WTC11 (cell line): ENCODE measurements at regions not wholly inside any gene's neighbourhood (a gene's known extent, or its start where the extent isn't known, plus 50 kb on each side); places are given as distances from the start of the nearest gene placed in this dataset.

Experiments used
- ATAC-seq: fragments of 200-7000 bp; cut with Tn5 transposase; 2 replicates; pipeline ENCODE4 v1.10.0; 2021; ENCODE audit warnings: mild to moderate bottlenecking, moderate library complexity
- CTCF ChIA-PET: fragments of 300-600 bp; sonication (Branson Sonifier 250); formaldehyde crosslinking; loops from one replicate; lab custom pipeline; 2021; ENCODE audit warnings: antibody characterized with exemption; lab: Charles Lee
- POLR2A ChIA-PET: fragments of 350-600 bp; sonication (Branson Sonifier 250); formaldehyde crosslinking; loops from one replicate; lab custom pipeline; 2021; ENCODE audit warnings: antibody characterized with exemption; lab: Charles Lee
- DNase-seq: peaks from one replicate; pipeline ENCODE4 v3.0.0; 2021; ENCODE audit warnings: low spot score
- H3K27ac Mint-ChIP-seq: 2 replicates; pipeline ENCODE4 v1.8.0; 2021; ENCODE audit warnings: mixed read lengths
- H3K27me3 Mint-ChIP-seq: 2 replicates; pipeline ENCODE4 v1.8.0; 2021; ENCODE audit warnings: low read depth, mild to moderate bottlenecking, moderate library complexity, mixed read lengths
- H3K36me3 Mint-ChIP-seq: 2 replicates; pipeline ENCODE4 v1.8.0; 2021; ENCODE audit warnings: mixed read lengths
- H3K4me1 Mint-ChIP-seq: 2 replicates; pipeline ENCODE4 v1.8.0; 2022; ENCODE audit warnings: mixed read lengths
- H3K4me3 Mint-ChIP-seq: 2 replicates; pipeline ENCODE4 v1.8.0; 2021; ENCODE audit warnings: mild to moderate bottlenecking, moderate library complexity, mixed read lengths
- H3K9me3 Mint-ChIP-seq: 2 replicates; pipeline ENCODE4 v1.8.0; 2021; ENCODE audit warnings: mixed read lengths
- ATF1 ChIP-seq: sonication (generic); formaldehyde crosslinking; IDR thresholded peaks from 2 replicates; pipeline ENCODE4 v1.8.1; 2023; ENCODE audit warnings: mild to moderate bottlenecking, moderate library complexity, missing genetic modification reagents
- CREM ChIP-seq: sonication (generic); formaldehyde crosslinking; IDR thresholded peaks from 2 replicates; pipeline ENCODE4 v1.8.1; 2022; ENCODE audit warnings: mild to moderate bottlenecking, missing genetic modification reagents, moderate library complexity
- E2F1 ChIP-seq: sonication (generic); formaldehyde crosslinking; IDR thresholded peaks from 2 replicates; pipeline ENCODE4 v1.8.0; 2022; ENCODE audit warnings: mild to moderate bottlenecking, missing genetic modification reagents
- FOXP1 ChIP-seq: sonication (generic); formaldehyde crosslinking; IDR thresholded peaks from 2 replicates; pipeline ENCODE4 v1.8.0; 2022; ENCODE audit warnings: missing genetic modification reagents, mild to moderate bottlenecking, moderate library complexity, borderline replicate concordance
- FOXP4 ChIP-seq: sonication (generic); formaldehyde crosslinking; IDR thresholded peaks from 2 replicates; pipeline ENCODE4 v1.8.0; 2022; ENCODE audit warnings: mild to moderate bottlenecking, missing genetic modification reagents
- GABPB1 ChIP-seq: sonication (generic); formaldehyde crosslinking; IDR thresholded peaks from 2 replicates; pipeline ENCODE4 v1.8.1; 2023; ENCODE audit warnings: mild to moderate bottlenecking, missing genetic modification reagents
- HMGA2 ChIP-seq: fragments of 250-450 bp; sonication (Bioruptor Pico); IDR thresholded peaks from 2 replicates; pipeline ENCODE4 v1.4.0; 2021; ENCODE audit warnings: mild to moderate bottlenecking, moderate library complexity
- JUN ChIP-seq: sonication (generic); formaldehyde crosslinking; IDR thresholded peaks from 2 replicates; pipeline ENCODE4 v1.8.0; 2023; ENCODE audit warnings: mild to moderate bottlenecking, missing genetic modification reagents
- MXD4 ChIP-seq: fragments of 250-450 bp; sonication (Bioruptor Pico); IDR thresholded peaks from 2 replicates; pipeline ENCODE4 v1.8.0; 2021; ENCODE audit warnings: mild to moderate bottlenecking, moderate library complexity, borderline replicate concordance
- SMAD3 ChIP-seq: sonication (generic); formaldehyde crosslinking; IDR thresholded peaks from 2 replicates; pipeline ENCODE4 v1.8.0; 2022; ENCODE audit warnings: missing genetic modification reagents, mild to moderate bottlenecking, borderline replicate concordance
- SOX15 ChIP-seq: fragments of 250-450 bp; sonication (Bioruptor Pico); IDR thresholded peaks from 2 replicates; pipeline ENCODE4 v1.9.0; 2021; ENCODE audit warnings: mild to moderate bottlenecking
- TCF7 ChIP-seq: sonication (generic); formaldehyde crosslinking; IDR thresholded peaks from 2 replicates; pipeline ENCODE4 v1.8.0; 2022; ENCODE audit warnings: mild to moderate bottlenecking, low read depth, missing genetic modification reagents, moderate library complexity
- TEAD1 ChIP-seq: sonication (generic); formaldehyde crosslinking; IDR thresholded peaks from 2 replicates; pipeline ENCODE4 v1.8.0; 2022; ENCODE audit warnings: mild to moderate bottlenecking, missing genetic modification reagents
- TP53 ChIP-seq: sonication (generic); formaldehyde crosslinking; IDR thresholded peaks from 2 replicates; pipeline ENCODE4 v1.8.1; 2023; ENCODE audit warnings: mild to moderate bottlenecking, missing genetic modification reagents
- ZNF423 ChIP-seq: fragments of 250-450 bp; sonication (Bioruptor Pico); IDR thresholded peaks from 2 replicates; pipeline ENCODE4 v2.1.2; 2022; ENCODE audit warnings: mild to moderate bottlenecking, moderate library complexity
- ZSCAN18 ChIP-seq: fragments of 250-450 bp; sonication (Bioruptor Pico); IDR thresholded peaks from 2 replicates; pipeline ENCODE4 v2.1.2; 2022; ENCODE audit warnings: mild to moderate bottlenecking, moderate library complexity
- TF ChIP-seq, protein P1 (sequence below): sonication (generic); formaldehyde crosslinking; IDR thresholded peaks from 2 replicates; pipeline ENCODE4 v1.8.1; 2023; ENCODE audit warnings: mild to moderate bottlenecking, missing genetic modification reagents, moderate library complexity
- TF ChIP-seq, protein P2 (sequence below): fragments of 250-450 bp; sonication (Bioruptor Pico); conservative IDR thresholded peaks from 2 replicates; pipeline ENCODE4 v1.9.0; 2021; ENCODE audit warnings: mild to moderate bottlenecking
- TF ChIP-seq, protein P3 (sequence below): sonication (generic); formaldehyde crosslinking; conservative IDR thresholded peaks from 2 replicates; pipeline ENCODE4 v1.8.1; 2023; ENCODE audit warnings: mild to moderate bottlenecking, low read depth, missing genetic modification reagents, moderate library complexity
- TF ChIP-seq, protein P4 (sequence below): sonication (generic); formaldehyde crosslinking; IDR thresholded peaks from 2 replicates; pipeline ENCODE4 v1.8.0; 2023; ENCODE audit warnings: missing genetic modification reagents
- TF ChIP-seq, protein P5 (sequence below): fragments of 200-600 bp; IDR thresholded peaks from 2 replicates; pipeline ENCODE4 v1.8.0; 2022; ENCODE audit warnings: antibody characterized with exemption

DNA sequence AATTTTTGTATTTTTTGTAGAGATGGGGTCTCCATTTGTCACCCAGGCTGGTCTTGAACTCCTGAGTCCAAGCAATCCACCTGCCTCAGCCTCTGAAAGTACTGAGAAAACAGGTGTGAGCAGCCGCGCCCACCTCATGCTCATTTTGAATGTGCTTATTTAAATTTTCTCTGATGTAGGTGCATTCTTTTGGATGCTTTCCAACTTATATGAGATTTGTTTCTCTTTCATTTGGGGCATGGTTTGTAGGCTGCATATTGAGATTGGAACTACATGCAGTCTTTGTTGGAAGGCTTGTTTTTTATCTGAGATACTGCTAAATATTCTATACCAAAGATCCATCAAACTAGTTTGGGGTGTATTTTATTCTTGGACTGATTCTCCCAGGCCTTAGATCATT is 81.0 kb upstream of the IVNS1ABP start:
- no peaks in the 10 kb centered on the region for H3K27me3 Mint-ChIP-seq
- POLR2A ChIA-PET, result interaction anchor here (0.7 kb wide), 1 partner anchor 10 kb away, joined by 3 read pairs; no protein-coding TSS in a partner anchor
- H3K36me3 Mint-ChIP-seq, result no peaks in the 10 kb centered on the region
- H3K27ac Mint-ChIP-seq, result no peak overlapping the region
- H3K9me3 Mint-ChIP-seq, result peaks cover 3% of the 10 kb centered on the region; the same call in 1 of the 2 replicates
- ATAC-seq (no peak), DNase-seq (no peak)
- H3K4me3 Mint-ChIP-seq, result no peak overlapping the region
- peaks cover 24% of the 10 kb centered on the region for H3K4me1 Mint-ChIP-seq
- no peak for TF ChIP-seq E2F1 (CRISPR knock-in tag)
- TF ChIP-seq MXD4 (CRISPR knock-in tag), result no peak
- no peak for TF ChIP-seq FOXP4 (CRISPR knock-in tag)
- TF ChIP-seq TEAD1 (CRISPR knock-in tag), result no peak
- TF ChIP-seq, protein P1, sequence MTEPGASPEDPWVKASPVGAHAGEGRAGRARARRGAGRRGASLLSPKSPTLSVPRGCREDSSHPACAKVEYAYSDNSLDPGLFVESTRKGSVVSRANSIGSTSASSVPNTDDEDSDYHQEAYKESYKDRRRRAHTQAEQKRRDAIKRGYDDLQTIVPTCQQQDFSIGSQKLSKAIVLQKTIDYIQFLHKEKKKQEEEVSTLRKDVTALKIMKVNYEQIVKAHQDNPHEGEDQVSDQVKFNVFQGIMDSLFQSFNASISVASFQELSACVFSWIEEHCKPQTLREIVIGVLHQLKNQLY (CRISPR knock-in tag), result no peak
- no peak for TF ChIP-seq JUN (CRISPR knock-in tag)
- no peak for TF ChIP-seq TCF7 (CRISPR knock-in tag)
- no peak for TF ChIP-seq TP53 (CRISPR knock-in tag)
- TF ChIP-seq ZNF423, result no peak
- CTCF ChIA-PET, result no interaction called here

DNA sequence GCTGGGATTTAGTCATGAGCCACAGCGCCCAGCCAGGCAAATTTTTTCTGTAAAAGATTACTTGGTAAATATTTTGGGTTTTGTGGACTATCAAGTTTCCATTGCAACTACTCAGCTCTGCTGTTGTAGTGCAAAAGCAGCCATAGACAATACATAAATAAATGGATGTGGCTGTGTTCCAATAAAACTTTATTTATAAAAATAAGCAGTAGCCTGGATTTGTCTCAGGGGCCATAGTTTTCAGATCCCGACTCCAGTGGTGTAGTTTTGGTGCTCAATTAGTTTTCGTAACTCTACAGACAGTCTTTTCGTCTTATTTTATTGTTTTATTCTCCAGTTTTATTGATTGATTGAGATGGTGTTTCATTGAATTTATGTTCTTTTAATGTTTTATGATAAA is 80.1 kb upstream of the IVNS1ABP start:
- H3K9me3 Mint-ChIP-seq, result peaks cover 3% of the 10 kb centered on the region; the same call in 1 of the 2 replicates
- peaks cover 16% of the 10 kb centered on the region for H3K4me1 Mint-ChIP-seq
- H3K27ac Mint-ChIP-seq, result no peak overlapping the region
- H3K4me3 Mint-ChIP-seq, result no peak overlapping the region
- DNase-seq, result no peak
- no peaks in the 10 kb centered on the region for H3K27me3 Mint-ChIP-seq
- ATAC-seq, result no peak
- TF ChIP-seq, protein P2, sequence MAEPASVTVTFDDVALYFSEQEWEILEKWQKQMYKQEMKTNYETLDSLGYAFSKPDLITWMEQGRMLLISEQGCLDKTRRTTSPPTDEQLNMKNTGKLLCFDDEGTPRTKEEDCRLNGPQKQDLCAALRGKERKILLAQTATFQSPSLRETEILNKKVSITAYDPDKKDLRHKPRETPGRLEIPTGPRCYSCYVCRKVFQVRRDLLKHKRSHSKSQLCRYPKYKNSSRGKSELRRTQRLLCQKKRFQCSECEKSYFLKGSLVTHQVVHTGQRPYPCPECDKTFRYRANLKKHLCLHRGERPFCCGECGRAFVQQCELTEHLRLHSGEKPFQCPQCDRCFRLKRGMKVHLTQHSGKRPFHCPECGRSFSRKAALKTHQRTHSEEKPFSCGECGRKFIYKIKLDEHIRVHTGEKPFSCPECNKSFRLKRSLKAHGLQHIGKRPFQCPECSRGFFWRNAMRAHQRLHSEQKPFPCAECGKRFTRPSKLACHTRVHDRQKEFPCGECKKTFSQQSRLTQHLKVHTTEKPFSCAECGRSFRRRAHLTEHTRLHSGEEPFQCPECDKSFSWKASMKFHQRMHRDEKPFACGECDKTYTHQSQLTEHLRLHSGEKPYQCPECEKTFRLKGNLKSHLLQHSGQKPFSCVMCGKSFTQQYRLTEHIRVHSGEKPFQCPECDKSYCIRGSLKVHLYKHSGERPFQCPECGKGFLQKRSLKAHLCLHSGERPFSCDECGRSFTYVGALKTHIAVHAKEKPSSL (CRISPR knock-in tag), result no peak
- TF ChIP-seq, protein P3, sequence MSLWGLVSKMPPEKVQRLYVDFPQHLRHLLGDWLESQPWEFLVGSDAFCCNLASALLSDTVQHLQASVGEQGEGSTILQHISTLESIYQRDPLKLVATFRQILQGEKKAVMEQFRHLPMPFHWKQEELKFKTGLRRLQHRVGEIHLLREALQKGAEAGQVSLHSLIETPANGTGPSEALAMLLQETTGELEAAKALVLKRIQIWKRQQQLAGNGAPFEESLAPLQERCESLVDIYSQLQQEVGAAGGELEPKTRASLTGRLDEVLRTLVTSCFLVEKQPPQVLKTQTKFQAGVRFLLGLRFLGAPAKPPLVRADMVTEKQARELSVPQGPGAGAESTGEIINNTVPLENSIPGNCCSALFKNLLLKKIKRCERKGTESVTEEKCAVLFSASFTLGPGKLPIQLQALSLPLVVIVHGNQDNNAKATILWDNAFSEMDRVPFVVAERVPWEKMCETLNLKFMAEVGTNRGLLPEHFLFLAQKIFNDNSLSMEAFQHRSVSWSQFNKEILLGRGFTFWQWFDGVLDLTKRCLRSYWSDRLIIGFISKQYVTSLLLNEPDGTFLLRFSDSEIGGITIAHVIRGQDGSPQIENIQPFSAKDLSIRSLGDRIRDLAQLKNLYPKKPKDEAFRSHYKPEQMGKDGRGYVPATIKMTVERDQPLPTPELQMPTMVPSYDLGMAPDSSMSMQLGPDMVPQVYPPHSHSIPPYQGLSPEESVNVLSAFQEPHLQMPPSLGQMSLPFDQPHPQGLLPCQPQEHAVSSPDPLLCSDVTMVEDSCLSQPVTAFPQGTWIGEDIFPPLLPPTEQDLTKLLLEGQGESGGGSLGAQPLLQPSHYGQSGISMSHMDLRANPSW (CRISPR knock-in tag), result no peak
- TF ChIP-seq ZSCAN18 (CRISPR knock-in tag) (no peak), E2F1 (CRISPR knock-in tag) (no peak), MXD4 (CRISPR knock-in tag) (no peak), SOX15 (no peak), FOXP1 (no peak), GABPB1 (CRISPR knock-in tag) (no peak), CREM (no peak), ATF1 (CRISPR knock-in tag) (no peak), HMGA2 (CRISPR knock-in tag) (no peak), SMAD3 (CRISPR knock-in tag) (no peak)
- TF ChIP-seq, protein P4, sequence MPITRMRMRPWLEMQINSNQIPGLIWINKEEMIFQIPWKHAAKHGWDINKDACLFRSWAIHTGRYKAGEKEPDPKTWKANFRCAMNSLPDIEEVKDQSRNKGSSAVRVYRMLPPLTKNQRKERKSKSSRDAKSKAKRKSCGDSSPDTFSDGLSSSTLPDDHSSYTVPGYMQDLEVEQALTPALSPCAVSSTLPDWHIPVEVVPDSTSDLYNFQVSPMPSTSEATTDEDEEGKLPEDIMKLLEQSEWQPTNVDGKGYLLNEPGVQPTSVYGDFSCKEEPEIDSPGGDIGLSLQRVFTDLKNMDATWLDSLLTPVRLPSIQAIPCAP (CRISPR knock-in tag), result no peak
- TF ChIP-seq, protein P5, sequence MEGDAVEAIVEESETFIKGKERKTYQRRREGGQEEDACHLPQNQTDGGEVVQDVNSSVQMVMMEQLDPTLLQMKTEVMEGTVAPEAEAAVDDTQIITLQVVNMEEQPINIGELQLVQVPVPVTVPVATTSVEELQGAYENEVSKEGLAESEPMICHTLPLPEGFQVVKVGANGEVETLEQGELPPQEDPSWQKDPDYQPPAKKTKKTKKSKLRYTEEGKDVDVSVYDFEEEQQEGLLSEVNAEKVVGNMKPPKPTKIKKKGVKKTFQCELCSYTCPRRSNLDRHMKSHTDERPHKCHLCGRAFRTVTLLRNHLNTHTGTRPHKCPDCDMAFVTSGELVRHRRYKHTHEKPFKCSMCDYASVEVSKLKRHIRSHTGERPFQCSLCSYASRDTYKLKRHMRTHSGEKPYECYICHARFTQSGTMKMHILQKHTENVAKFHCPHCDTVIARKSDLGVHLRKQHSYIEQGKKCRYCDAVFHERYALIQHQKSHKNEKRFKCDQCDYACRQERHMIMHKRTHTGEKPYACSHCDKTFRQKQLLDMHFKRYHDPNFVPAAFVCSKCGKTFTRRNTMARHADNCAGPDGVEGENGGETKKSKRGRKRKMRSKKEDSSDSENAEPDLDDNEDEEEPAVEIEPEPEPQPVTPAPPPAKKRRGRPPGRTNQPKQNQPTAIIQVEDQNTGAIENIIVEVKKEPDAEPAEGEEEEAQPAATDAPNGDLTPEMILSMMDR, result no peak
- CTCF ChIA-PET, result no interaction called here
- H3K36me3 Mint-ChIP-seq, result no peaks in the 10 kb centered on the region
- POLR2A ChIA-PET, result no interaction called here
